Caco-2 (cell line): ENCODE measurements at regions not wholly inside any gene's neighbourhood (a gene's known extent, or its start where the extent isn't known, plus 50 kb on each side); places are given as distances from the start of the nearest gene placed in this dataset.

ENCODE experiments used
- BruUV-seq: library from RNA; stranded (reverse); fragments of 400-500 nt; replicated peaks from 2 replicates; lab custom pipeline; 2021; lab: Mats Ljungman, UMichigan
- CTCF ChIA-PET: fragments of 300-600 bp; sonication (Branson Sonifier 250); formaldehyde crosslinking; loops from one replicate; lab custom pipeline; 2022; ENCODE audit warnings: antibody characterized with exemption; lab: Charles Lee
- POLR2A ChIA-PET: fragments of 300-600 bp; sonication (Branson Sonifier 250); formaldehyde crosslinking; loops from one replicate; lab custom pipeline; 2022; ENCODE audit warnings: antibody characterized with exemption; lab: Charles Lee
- DNase-seq, 2 experiments: peaks; one replicate each; pipeline versions ENCODE4 v3.0.0 to v3.0.0-alpha.2; 2020 to 2022
- H3K27me3 ChIP-seq: replicated peaks from 2 replicates; pipeline ENCODE4 v1.6.0; 2011; ENCODE audit warnings: low read length; ENCODE audit not compliant: control insufficient read depth, insufficient read depth
- H3K36me3 ChIP-seq: 2 replicates; pipeline ENCODE4 v1.5.1; 2011; ENCODE audit warnings: low read length; ENCODE audit not compliant: control insufficient read depth, insufficient read depth
- H3K4me1 ChIP-seq: fragments of 250-450 bp; sonication (Bioruptor Pico); 2 replicates; pipeline ENCODE4 v1.5.1; 2020; ENCODE audit warnings: mild to moderate bottlenecking
- H3K4me3 ChIP-seq: 2 replicates; pipeline ENCODE4 v1.5.1; 2011; ENCODE audit warnings: low read depth, mild to moderate bottlenecking, control low read depth, low read length
- H3K9me3 ChIP-seq: fragments of 250-450 bp; sonication (Bioruptor Pico); 2 replicates; pipeline ENCODE4 v1.5.1; 2020; ENCODE audit warnings: mild to moderate bottlenecking, moderate library complexity
- H3K27ac Mint-ChIP-seq: one replicate; pipeline ENCODE4 v1.8.0; 2022; ENCODE audit warnings: mixed read lengths; ENCODE audit not compliant: unreplicated experiment
- H3K27me3 Mint-ChIP-seq: one replicate; pipeline ENCODE4 v1.8.0; 2022; ENCODE audit warnings: mixed read lengths; ENCODE audit not compliant: insufficient read depth, unreplicated experiment
- H3K36me3 Mint-ChIP-seq: one replicate; pipeline ENCODE4 v1.8.0; 2022; ENCODE audit warnings: mild to moderate bottlenecking, mixed read lengths; ENCODE audit not compliant: insufficient read depth, unreplicated experiment
- H3K4me1 Mint-ChIP-seq: one replicate; pipeline ENCODE4 v1.8.0; 2022; ENCODE audit warnings: low read depth, mixed read lengths; ENCODE audit not compliant: unreplicated experiment
- H3K4me3 Mint-ChIP-seq: one replicate; pipeline ENCODE4 v1.8.0; 2022; ENCODE audit warnings: mild to moderate bottlenecking, moderate library complexity, mixed read lengths; ENCODE audit not compliant: unreplicated experiment
- H3K9me3 Mint-ChIP-seq: one replicate; pipeline ENCODE4 v1.8.0; 2022; ENCODE audit warnings: mixed read lengths; ENCODE audit not compliant: unreplicated experiment
- CTCF ChIP-seq, 2 experiments: fragments of 200-600 bp in 1 of 2; IDR thresholded peaks; 1 replicate in 1 of 2; 2 replicates in 1 of 2; pipeline versions ENCODE4 v1.5.1 to v1.8.0; 2011 to 2022; ENCODE audit warnings: antibody characterized with exemption in 1 of 2, control low read depth in 1 of 2, inconsistent platforms in 1 of 2, low read depth in 1 of 2, low read length in 1 of 2, mild to moderate bottlenecking in 1 of 2, moderate library complexity in 1 of 2; ENCODE audit not compliant: insufficient read depth in 1 of 2, severe bottlenecking in 1 of 2, unreplicated experiment in 1 of 2
- intact Hi-C: fragments of 100-400 bp; cut with micrococcal nuclease; formaldehyde crosslinking; loops from one replicate; pipeline ENCODE4 v1.10.0; 2022; ENCODE audit not compliant: unreplicated experiment

DNA sequence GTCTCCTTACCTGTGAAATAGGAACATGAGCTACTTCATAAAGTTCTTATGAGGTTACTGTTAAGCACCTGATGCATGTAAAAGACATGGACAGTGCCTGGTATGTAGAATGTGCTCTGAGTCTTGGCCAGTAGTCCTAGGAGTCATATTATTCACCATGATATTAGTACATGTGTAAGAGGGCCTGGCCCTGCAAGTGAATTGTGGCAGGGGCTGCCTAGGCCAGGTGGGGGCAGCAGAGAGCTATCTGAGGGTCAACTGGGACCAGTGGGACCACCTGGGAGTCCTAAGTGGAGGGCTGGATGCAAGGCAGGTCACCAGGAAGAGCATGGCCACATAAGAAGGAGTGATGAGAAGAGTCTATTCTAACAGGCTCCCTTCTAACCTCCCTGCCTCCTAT lies 529.5 kb downstream of the SOX6 start:
- Histone ChIP-seq H3K4me1 (no peaks in the 10 kb centered on the region), H3K36me3 (no peaks in the 10 kb centered on the region), H3K4me3 (no peak overlapping the region), H3K27me3 (no peaks in the 10 kb centered on the region), H3K9me3 (no peaks in the 10 kb centered on the region)
- Mint-ChIP-seq H3K27me3 (peaks cover 3% of the 10 kb centered on the region), H3K27ac (no peak overlapping the region), H3K4me1 (no peaks in the 10 kb centered on the region), H3K36me3 (no peaks in the 10 kb centered on the region), H3K4me3 (no peak overlapping the region), H3K9me3 (no peaks in the 10 kb centered on the region)
- CTCF ChIA-PET: interaction anchor here (0.9 kb wide), 1 partner anchor 787 kb away, joined by 5 read pairs; no protein-coding TSS in a partner anchor
- intact Hi-C loops: no loop called here
- peak; percentile 62 to 71 for DNase-seq
- BruUV-seq: no TSS peak
- TF ChIP-seq CTCF (IDR thresholded peaks at IDR 0.05; ENCODE audit: insufficient read depth in 1 of 2, low read depth in 1 of 2, low read length in 1 of 2, severe bottlenecking in 1 of 2, unreplicated experiment in 1 of 2): peak; percentile 71 to 77
- POLR2A ChIA-PET: no interaction called here

DNA sequence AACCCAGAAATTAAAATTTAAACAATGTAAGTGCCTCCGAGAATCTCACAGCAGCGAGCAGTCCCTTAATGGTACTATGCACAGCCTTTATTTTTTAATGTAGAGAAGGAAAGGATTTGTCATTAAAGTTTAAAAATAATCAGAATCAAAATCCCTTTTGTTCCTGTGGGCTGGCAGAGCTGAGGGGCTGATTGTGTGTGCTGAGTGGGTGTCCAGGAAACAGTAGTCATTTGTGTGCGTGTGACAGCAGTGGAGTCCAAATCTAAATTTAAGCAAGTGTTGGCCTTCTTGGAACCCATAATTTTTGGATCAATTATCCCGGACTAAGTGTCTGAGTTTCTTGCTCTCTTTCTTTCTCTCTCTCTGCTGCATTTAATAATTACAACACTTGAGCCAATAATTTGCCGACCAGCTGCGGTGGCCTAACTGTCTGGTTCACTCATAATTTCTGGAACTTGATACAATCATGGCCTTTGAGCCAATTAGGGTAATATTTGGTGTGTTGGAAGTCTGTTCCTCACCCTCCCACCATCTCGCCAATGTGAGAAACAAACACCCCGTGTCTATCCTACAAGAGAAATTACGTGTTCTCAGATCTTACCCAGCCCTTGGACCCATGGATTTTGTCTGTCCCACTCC lies 528.0 kb downstream of the SOX6 start:
- H3K27me3 Mint-ChIP-seq: peaks cover 3% of the 10 kb centered on the region
- CTCF ChIA-PET: no interaction called here
- Histone ChIP-seq H3K36me3 (no peaks in the 10 kb centered on the region), H3K4me3 (no peak overlapping the region), H3K4me1 (no peaks in the 10 kb centered on the region), H3K9me3 (no peaks in the 10 kb centered on the region), H3K27me3 (no peaks in the 10 kb centered on the region)
- no peak overlapping the region for H3K27ac Mint-ChIP-seq
- no TSS peak for BruUV-seq
- TF ChIP-seq CTCF (IDR thresholded peaks at IDR 0.05; ENCODE audit: insufficient read depth in 1 of 2, low read depth in 1 of 2, low read length in 1 of 2, severe bottlenecking in 1 of 2, unreplicated experiment in 1 of 2): no peak
- H3K4me1 Mint-ChIP-seq: no peaks in the 10 kb centered on the region
- DNase-seq: no peak
- no peaks in the 10 kb centered on the region for H3K9me3 Mint-ChIP-seq
- intact Hi-C loops: no loop called here
- no peak overlapping the region for H3K4me3 Mint-ChIP-seq
- POLR2A ChIA-PET: no interaction called here
- no peaks in the 10 kb centered on the region for H3K36me3 Mint-ChIP-seq

DNA sequence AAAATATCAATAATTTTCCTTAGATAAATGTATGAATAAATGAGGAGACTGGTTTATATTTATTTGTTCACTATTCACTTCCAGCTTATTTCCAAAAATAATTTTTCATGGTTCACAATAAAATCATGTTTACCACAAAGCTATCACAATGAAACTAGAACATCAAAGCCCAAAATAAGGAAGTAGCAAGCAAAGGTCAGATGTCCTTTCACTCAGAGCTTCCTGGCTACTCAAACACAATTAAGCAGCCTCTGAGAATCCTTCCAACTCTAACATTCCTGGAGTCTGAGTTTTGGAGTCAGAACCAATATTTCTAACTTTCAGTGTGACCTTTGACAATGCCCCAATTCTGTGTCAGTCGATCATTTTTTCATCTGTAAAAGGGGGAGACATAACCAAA lies 527.0 kb downstream of the SOX6 start:
- Histone ChIP-seq H3K4me1 (no peaks in the 10 kb centered on the region), H3K9me3 (no peaks in the 10 kb centered on the region), H3K4me3 (no peak overlapping the region), H3K27me3 (no peaks in the 10 kb centered on the region), H3K36me3 (no peaks in the 10 kb centered on the region)
- DNase-seq: no peak
- BruUV-seq: no TSS peak
- CTCF ChIA-PET: no interaction called here
- Mint-ChIP-seq H3K27ac (no peak overlapping the region), H3K36me3 (no peaks in the 10 kb centered on the region), H3K4me1 (no peaks in the 10 kb centered on the region), H3K4me3 (no peak overlapping the region), H3K27me3 (peaks cover 3% of the 10 kb centered on the region), H3K9me3 (no peaks in the 10 kb centered on the region)
- no peak for TF ChIP-seq CTCF (IDR thresholded peaks at IDR 0.05; ENCODE audit: insufficient read depth in 1 of 2, low read depth in 1 of 2, low read length in 1 of 2, severe bottlenecking in 1 of 2, unreplicated experiment in 1 of 2)
- POLR2A ChIA-PET: no interaction called here
- intact Hi-C loops: no loop called here
